ENCODE measurements at regions not wholly inside any gene's neighbourhood (a gene's known extent, or its start where the extent isn't known, plus 50 kb on each side); places are given as distances from the start of the nearest gene placed in this dataset.
A peak's percentile ranks its signal among the peaks of the same experiment; 100 is the strongest.

- H3K4me1 Mint-ChIP-seq (ENCODE audit: insufficient read depth, unreplicated experiment) = no peaks in the 10 kb centered on the region
- H3K36me3 Mint-ChIP-seq (ENCODE audit: insufficient read depth, unreplicated experiment) = peaks cover 34% of the 10 kb centered on the region
- H3K4me3 Mint-ChIP-seq (ENCODE audit: unreplicated experiment) = no peak overlapping the region
- BruUV-seq (replicated peaks) = no TSS peak
- no peaks in the 10 kb centered on the region for H3K9me3 Mint-ChIP-seq (ENCODE audit: unreplicated experiment)
- ChIA-PET POLR2A (no interaction called here), CTCF (interaction anchor here (0.7 to 1.0 kb wide), 3 partner anchors 20 to 347 kb away, joined by 3 to 4 read pairs (median 3); no protein-coding TSS in a partner anchor)
- no peak overlapping the region for H3K27ac Mint-ChIP-seq (ENCODE audit: low read depth, unreplicated experiment)
- intact Hi-C loops (cut with micrococcal nuclease) = no loop called here
- DNase-seq (ENCODE audit: unreplicated experiment) = no peak
- no peaks in the 10 kb centered on the region for H3K27me3 Mint-ChIP-seq (ENCODE audit: insufficient read depth, unreplicated experiment)
- TF ChIP-seq CTCF (IDR thresholded peaks at IDR 0.05; ENCODE audit: unreplicated experiment) = no peak
Observed at GRCh38 chr4:122244764-122245163, 92.6 kb downstream of the BLTP1 start.

- Mint-ChIP-seq H3K27me3 (ENCODE audit: insufficient read depth, unreplicated experiment) (no peaks in the 10 kb centered on the region), H3K4me1 (ENCODE audit: insufficient read depth, unreplicated experiment) (no peaks in the 10 kb centered on the region), H3K9me3 (ENCODE audit: unreplicated experiment) (no peaks in the 10 kb centered on the region), H3K27ac (ENCODE audit: low read depth, unreplicated experiment) (no peak overlapping the region), H3K36me3 (ENCODE audit: insufficient read depth, unreplicated experiment) (peaks cover 48% of the 10 kb centered on the region), H3K4me3 (ENCODE audit: unreplicated experiment) (no peak overlapping the region)
- peak; percentile 40 for DNase-seq (ENCODE audit: unreplicated experiment)
- ChIA-PET POLR2A (no interaction called here), CTCF (no interaction called here)
- BruUV-seq (replicated peaks) = no TSS peak
- no peak for TF ChIP-seq CTCF (IDR thresholded peaks at IDR 0.05; ENCODE audit: unreplicated experiment)
- intact Hi-C loops (cut with micrococcal nuclease) = no loop called here
Observed at GRCh38 chr4:122246551-122246950, 94.4 kb downstream of the BLTP1 start.

GRCh38 chr4:122249357-122249756 is 97.2 kb downstream of the BLTP1 start:
- ChIA-PET POLR2A (interaction anchor here (1.5 kb wide), 1 partner anchor 13 kb away, joined by 3 read pairs; no protein-coding TSS in a partner anchor), CTCF (interaction anchor here (0.6 to 2.4 kb wide), 4 partner anchors 90 to 1552 kb away, joined by 3 to 7 read pairs (median 4); no protein-coding TSS in a partner anchor)
- Mint-ChIP-seq H3K9me3 (ENCODE audit: unreplicated experiment) (no peaks in the 10 kb centered on the region), H3K27ac (ENCODE audit: low read depth, unreplicated experiment) (no peak overlapping the region), H3K36me3 (ENCODE audit: insufficient read depth, unreplicated experiment) (peaks cover 70% of the 10 kb centered on the region), H3K4me1 (ENCODE audit: insufficient read depth, unreplicated experiment) (no peaks in the 10 kb centered on the region), H3K4me3 (ENCODE audit: unreplicated experiment) (no peak overlapping the region), H3K27me3 (ENCODE audit: insufficient read depth, unreplicated experiment) (no peaks in the 10 kb centered on the region)
- intact Hi-C loops (cut with micrococcal nuclease) = no loop called here
- no TSS peak for BruUV-seq (replicated peaks)
- no peak for TF ChIP-seq CTCF (IDR thresholded peaks at IDR 0.05; ENCODE audit: unreplicated experiment)
- no peak for DNase-seq (ENCODE audit: unreplicated experiment)

GRCh38 chr4:122252584-122252983 is 100.5 kb downstream of the BLTP1 start:
- Mint-ChIP-seq H3K9me3 (ENCODE audit: unreplicated experiment) (no peaks in the 10 kb centered on the region), H3K4me3 (ENCODE audit: unreplicated experiment) (no peak overlapping the region), H3K36me3 (ENCODE audit: insufficient read depth, unreplicated experiment) (peaks cover 63% of the 10 kb centered on the region), H3K4me1 (ENCODE audit: insufficient read depth, unreplicated experiment) (no peaks in the 10 kb centered on the region), H3K27me3 (ENCODE audit: insufficient read depth, unreplicated experiment) (no peaks in the 10 kb centered on the region), H3K27ac (ENCODE audit: low read depth, unreplicated experiment) (peak overlapping the region; percentile 32)
- DNase-seq (ENCODE audit: unreplicated experiment) = no peak
- POLR2A ChIA-PET = no interaction called here
- no TSS peak for BruUV-seq (replicated peaks)
- intact Hi-C loops (cut with micrococcal nuclease) = no loop called here
- no peak for TF ChIP-seq CTCF (IDR thresholded peaks at IDR 0.05; ENCODE audit: unreplicated experiment)
- CTCF ChIA-PET = interaction anchor here (0.8 kb wide), 1 partner anchor 352 kb away, joined by 3 read pairs; no protein-coding TSS in a partner anchor

Measured in MCF 10A (cell line).